ENCODE measurements at regions not wholly inside any gene's neighbourhood (a gene's known extent, or its start where the extent isn't known, plus 50 kb on each side); places are given as distances from the start of the nearest gene placed in this dataset.

- TF ChIP-seq CTCF (IDR thresholded peaks at IDR 0.05; ENCODE audit: low read depth, low read length, missing control alignments) = no peak
- no peak overlapping the region for H3K4me3 ChIP-seq (replicated peaks; ENCODE audit: low read depth, low read length)
- no peak for DNase-seq (ENCODE audit: extremely low read depth, low read depth)
These were observed 1632.3 kb downstream of the MAT2B start for GRCh38 chr5:165137701-165138100.

DNA sequence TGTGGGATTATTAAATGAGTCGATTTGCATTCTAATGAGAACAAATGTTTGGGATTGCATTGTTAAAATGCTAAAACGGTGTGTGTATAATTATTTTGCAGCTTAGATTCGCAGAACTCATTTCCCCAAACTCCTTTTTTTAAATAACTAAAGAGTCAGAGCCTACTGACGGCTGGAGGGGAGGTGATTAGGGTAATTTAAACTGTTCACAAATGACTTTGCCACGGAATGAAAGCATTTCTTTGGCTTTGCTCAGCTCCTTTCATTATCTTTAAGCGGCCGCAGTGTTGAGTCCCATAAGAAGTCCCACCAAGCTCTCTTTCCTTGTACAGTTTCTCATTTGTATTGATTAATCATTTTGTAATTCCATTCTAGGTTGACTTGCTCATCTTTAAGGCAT lies 1632.8 kb downstream of the MAT2B start:
- no peak for DNase-seq (ENCODE audit: extremely low read depth, low read depth)
- no peak for TF ChIP-seq CTCF (IDR thresholded peaks at IDR 0.05; ENCODE audit: low read depth, low read length, missing control alignments)
- no peak overlapping the region for H3K4me3 ChIP-seq (replicated peaks; ENCODE audit: low read depth, low read length)

DNA sequence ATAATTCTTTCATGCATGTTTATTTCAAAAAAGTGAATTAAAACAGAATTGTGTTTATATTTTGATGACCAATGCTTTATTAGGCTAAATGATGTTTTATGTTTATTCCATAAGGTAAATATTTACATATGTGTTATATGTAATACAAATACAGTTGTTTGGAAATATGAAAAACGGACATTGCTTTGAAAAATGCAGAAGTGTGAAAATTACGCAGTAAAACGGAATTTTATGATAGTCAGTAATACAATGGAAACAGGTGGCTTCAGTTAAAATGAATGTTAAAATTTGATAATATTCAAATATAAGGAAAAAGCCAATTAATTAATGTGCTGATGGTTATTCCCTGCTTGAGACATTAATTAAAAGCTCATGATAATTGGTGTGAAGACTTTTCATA lies 1633.8 kb downstream of the MAT2B start:
- H3K4me3 ChIP-seq (replicated peaks; ENCODE audit: low read depth, low read length) = no peak overlapping the region
- TF ChIP-seq CTCF (IDR thresholded peaks at IDR 0.05; ENCODE audit: low read depth, low read length, missing control alignments) = no peak
- no peak for DNase-seq (ENCODE audit: extremely low read depth, low read depth)

DNA sequence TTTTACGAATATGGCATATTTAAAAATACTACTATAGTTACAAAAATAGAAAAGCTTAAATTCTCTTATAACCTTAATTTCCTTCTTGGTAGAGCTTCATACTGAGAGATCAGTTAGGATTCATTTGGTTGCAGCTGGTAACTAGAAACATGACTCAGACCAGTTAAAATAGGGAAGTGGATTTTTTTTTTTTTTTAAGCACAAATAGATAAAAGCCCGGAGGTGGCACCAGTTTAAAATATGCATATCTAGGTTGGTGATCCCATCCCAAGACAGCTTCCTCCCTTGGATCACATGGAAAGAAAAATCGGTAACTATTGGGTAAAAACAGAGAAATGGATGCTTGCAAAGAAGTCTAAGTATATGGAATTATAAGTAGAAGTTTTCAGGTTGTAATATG lies 1634.3 kb downstream of the MAT2B start:
- TF ChIP-seq CTCF (IDR thresholded peaks at IDR 0.05; ENCODE audit: low read depth, low read length, missing control alignments) = no peak
- no peak overlapping the region for H3K4me3 ChIP-seq (replicated peaks; ENCODE audit: low read depth, low read length)
- no peak for DNase-seq (ENCODE audit: extremely low read depth, low read depth)

DNA sequence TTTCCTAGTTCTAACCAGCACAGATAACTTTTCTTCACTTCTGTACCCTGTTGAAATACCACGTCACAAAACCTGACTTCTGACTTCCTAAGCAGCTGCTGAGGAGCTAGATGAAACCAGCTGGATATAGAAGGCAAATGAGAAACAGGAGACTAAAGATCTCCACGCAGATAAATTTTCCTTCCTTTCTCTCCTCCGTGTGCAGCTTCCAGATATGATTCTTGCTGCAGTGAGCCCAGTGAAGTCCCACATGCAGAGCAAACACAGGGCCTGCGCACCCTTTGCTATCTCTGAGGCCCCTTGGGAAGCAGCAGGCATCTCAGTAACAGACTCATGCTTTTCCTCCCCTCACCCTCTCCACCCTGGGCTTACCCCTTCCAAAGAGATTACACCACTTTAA lies 1638.3 kb downstream of the MAT2B start:
- no peak for TF ChIP-seq CTCF (IDR thresholded peaks at IDR 0.05; ENCODE audit: low read depth, low read length, missing control alignments)
- no peak overlapping the region for H3K4me3 ChIP-seq (replicated peaks; ENCODE audit: low read depth, low read length)
- DNase-seq (ENCODE audit: extremely low read depth, low read depth) = no peak

DNA sequence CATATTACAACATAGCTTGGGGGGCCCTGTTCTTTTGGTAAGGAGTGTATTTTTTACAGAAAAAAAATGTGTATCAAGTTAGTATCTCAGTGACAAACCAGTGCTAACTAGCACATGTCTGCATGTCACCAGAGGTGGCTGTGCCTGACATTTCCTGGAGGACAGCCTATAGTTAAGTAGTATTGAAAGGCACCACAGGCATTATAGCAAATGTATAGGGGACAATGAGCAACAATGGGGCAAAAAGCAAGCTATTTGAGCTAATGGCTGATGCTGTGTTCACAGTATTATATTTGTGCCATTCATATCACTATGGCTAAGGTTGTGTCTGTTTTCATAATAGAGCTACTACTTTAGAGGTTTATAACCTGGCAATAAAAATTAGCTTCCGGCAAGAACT lies 1644.0 kb downstream of the MAT2B start:
- TF ChIP-seq CTCF (IDR thresholded peaks at IDR 0.05; ENCODE audit: low read depth, low read length, missing control alignments) = no peak
- no peak for DNase-seq (ENCODE audit: extremely low read depth, low read depth)
- no peak overlapping the region for H3K4me3 ChIP-seq (replicated peaks; ENCODE audit: low read depth, low read length)

GRCh38 chr5:165152058-165152457 lies 1646.6 kb downstream of the MAT2B start:
- no peak overlapping the region for H3K4me3 ChIP-seq (replicated peaks; ENCODE audit: low read depth, low read length)
- no peak for DNase-seq (ENCODE audit: extremely low read depth, low read depth)
- no peak for TF ChIP-seq CTCF (IDR thresholded peaks at IDR 0.05; ENCODE audit: low read depth, low read length, missing control alignments)
